NCI-H774 (cell line): ENCODE measurements at regions not wholly inside any gene's neighbourhood (a gene's known extent, or its start where the extent isn't known, plus 50 kb on each side); places are given as distances from the start of the nearest gene placed in this dataset.
"Not testable (repeated sequence)": the region's sequence is repeated elsewhere in the genome, so short reads cannot be mapped to it uniquely, and the experiment has no call there.

Source experiments
- DNase-seq: peaks from one replicate; lab custom pipeline; 2025; lab: John Stamatoyannopoulos, UW

GRCh38 chr1:113185463-113186104, 112.6 kb downstream of the LRIG2 start:
- DNase-seq = no peak

GRCh38 chr1:113190078-113190477, 117.1 kb downstream of the LRIG2 start:
- no peak for DNase-seq

DNA sequence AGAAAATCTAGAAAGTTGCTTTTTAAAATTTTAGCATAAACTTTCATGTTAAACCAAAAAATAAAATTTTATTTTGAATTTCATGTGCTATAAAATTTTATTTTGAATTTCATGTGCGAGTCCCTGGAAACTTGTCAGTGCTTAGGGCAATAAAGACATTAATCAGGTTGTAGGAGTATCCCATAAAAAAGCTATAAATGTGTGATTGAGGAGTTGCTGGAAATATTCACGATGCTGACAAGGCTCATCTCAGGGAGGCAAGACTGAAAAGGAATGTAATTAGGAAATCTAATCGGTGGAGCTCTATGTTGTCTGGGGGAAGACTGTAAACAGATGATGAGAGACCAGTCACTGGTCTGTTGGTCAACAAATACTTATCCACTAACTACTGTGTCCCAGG, 117.9 kb downstream of the LRIG2 start:
- no peak for DNase-seq

DNA sequence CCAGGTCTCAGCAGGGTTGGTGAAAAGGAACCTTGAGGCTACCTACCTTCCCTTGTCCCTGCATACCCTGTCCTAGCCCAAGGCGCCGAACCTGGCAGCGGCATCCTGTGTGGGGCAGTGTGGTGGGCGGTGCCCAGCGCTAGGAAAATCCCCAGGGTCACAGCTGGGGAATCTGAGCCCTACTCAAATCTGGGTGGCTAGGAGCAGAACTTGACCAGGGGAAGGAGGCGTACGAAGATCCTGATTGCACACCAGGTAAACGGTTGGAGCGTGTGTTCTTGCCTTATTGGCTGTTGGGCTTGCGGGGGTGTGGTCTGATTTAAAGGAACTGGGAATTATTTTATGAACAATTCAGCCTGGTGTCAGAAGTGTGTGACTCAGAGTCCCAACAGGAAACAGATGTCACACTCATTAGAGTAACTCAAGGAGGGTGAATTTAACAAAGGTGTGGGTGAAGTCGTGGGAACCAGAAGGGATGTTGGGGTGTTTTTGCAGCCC, 118.6 kb downstream of the LRIG2 start:
- no peak for DNase-seq

GRCh38 chr1:113192242-113192641, 119.2 kb downstream of the LRIG2 start:
- no peak for DNase-seq

- no peak for DNase-seq
These were observed 120.0 kb downstream of the LRIG2 start for GRCh38 chr1:113192980-113193379.

DNA sequence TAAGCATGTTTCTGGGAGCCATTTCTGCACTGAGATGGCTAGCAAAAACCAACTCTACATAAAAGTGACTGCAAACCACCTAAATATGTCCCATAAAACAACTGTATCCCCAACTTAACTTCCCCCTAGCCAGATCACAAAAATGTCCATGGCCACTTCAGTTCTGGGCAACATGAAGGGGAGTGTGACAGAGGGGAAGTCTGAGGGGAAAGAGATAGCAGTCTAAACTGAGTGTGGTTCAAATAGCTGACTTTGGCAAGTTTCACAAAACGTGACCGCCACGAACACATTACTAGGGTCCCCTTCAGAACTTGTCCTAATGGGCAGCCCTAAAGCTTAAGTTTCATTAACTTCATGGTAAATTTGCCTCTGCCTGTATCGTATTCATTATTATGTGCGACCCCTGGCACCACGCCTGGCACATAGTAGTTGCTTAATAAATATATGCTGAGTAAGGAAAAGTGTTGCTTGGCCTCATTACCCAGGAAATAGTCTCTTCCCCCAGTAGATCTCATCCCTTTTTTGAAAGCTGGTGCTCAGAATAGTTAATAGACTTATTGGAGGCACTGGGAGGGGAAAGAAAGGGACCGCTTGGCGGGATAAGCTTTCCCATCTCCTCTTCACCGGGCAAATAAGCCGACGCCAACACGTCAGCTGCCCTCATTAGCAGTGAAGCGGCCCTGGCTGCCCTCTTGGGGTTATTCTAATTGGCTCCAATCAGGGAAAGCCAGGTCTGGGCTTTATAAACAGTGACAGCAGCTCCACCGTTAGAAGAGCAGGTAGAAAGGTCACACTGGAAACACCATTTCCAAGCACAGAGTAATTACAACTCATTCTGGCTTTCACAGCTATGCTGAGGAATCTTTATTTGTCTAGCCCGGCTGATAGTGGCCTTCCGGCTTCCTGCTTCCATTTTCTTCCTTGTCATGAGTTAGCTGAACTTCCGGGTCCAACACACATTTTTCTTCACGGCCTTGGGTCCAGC, 122.1 kb downstream of the LRIG2 start:
- DNase-seq = no peak

DNA sequence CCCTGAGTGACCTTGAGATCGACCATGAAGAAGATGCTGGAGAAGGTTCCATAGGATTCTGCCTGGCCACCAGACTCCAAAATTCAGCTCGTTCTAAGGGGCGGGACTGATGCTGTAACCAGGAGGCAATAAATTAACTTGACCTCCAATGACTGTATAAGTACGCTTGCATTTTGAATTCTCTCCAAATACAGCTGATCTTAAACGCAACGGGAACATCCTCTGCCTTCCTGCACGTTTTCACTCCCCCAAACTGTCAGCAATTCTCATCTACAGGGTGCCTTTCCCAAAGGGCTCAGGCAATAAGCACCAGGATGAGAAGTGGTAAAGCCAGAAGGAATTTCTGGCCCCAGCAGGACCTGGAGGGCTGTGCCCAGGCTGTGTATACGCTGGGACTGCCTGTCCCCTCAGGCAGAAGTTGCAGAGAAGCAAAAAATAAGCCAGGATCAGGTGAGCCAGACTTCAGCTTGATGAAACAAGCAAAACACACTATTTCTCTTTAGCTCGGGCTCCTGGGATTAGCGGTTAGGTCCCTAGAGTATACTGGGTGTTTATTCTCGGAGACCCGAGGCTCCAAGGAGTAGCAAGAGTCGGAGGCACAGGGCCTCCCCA, 124.8 kb downstream of the LRIG2 start:
- DNase-seq = no peak

- DNase-seq = no peak
These were observed 125.8 kb downstream of the LRIG2 start for GRCh38 chr1:113198806-113199205.

DNA sequence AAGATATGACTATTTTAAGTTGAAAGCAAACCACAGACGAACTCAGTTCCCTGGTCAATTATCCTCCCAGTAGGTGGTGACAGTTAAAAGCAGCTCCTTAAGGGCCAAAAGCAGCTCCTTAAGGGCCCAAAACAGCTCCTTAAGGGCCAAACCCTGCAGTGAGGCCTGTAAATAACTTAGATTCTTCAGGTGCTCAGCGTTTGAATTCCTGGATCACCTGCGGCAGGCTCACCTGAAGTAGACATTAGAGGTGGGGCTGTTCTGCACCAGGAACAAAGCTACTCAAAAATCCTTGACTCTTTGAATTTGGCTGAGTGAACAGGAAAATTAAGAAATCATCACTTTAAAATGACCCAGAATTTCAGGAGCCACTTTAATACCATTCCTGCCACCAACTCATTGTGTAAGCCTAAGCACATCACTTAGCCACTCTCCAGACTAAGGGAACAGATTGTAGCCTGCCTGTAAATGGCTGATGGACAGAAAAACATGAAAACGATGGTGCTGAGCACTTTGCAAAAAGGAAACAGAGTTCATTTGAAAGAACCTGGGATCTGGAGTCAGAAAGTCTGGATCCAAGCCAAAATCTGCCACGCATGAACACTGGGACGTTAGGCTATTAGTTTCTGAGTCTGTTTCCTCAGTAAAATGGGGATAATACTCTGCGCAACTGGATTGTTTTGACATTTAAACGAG, 126.9 kb downstream of the LRIG2 start:
- no peak for DNase-seq

GRCh38 chr1:113201560-113201959, 128.6 kb downstream of the LRIG2 start:
- no peak for DNase-seq

- DNase-seq = no peak
These were observed 133.2 kb downstream of the LRIG2 start for GRCh38 chr1:113205980-113206766.

DNA sequence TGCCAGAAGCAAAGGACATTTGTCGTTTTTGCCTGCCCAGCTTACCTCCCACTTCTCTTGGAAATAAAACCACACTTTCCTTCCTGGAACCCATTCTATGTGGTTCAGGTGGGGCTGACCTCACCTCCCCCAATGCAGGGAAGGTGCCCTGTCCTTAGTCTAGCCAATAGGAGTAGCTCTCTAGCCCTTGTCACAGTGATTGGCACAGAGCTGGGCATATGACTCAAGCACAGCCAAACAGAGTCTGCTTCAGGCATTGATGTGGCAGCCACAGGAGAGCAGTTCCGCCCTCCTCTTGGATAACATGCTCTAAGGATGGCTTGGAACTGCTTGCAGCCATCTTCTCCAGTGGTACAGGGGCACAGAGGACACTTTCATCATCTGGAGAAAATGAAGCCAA, 134.0 kb downstream of the LRIG2 start:
- peak; percentile 12 for DNase-seq

DNA sequence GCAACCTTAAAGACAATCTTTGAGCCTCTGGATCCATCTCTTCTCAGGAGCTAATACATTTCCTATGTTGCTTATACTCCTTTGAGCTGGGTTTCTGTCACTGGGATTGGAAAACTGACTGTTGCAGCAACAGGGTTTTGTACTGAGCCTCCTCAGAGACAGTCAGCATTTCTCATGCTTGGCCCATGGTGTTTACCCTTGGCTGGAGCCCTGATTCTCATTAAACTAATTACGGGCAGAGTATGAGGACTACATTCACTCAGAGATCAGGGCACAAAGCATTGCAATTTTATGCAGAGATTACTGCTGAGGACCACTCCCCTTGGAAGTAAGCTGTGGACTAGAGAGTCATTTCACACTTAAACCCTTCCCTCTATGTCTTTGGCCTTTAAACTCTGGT, 134.5 kb downstream of the LRIG2 start:
- DNase-seq = no peak

DNA sequence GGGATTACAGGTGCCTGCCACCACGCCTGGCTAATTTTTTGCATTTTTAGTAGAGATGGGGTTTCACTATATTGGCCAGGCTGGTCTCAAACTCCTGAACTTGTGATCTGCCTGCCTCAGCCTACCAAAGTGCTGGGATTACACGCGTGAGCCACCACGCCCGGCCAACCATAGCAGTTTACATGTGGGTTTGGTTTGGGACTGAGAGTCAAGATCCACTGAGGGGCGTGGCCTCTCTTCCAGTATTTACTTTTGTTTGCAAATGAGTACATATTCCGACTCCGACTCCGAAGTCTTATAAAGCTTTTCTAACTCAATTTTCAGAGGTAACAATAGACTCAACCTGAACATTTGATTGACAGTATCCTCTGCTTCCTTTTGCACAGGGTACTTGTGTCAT, 135.4 kb downstream of the LRIG2 start:
- not testable (repeated sequence) for DNase-seq

GRCh38 chr1:113210248-113210647, 137.2 kb downstream of the LRIG2 start:
- DNase-seq = no peak

DNA sequence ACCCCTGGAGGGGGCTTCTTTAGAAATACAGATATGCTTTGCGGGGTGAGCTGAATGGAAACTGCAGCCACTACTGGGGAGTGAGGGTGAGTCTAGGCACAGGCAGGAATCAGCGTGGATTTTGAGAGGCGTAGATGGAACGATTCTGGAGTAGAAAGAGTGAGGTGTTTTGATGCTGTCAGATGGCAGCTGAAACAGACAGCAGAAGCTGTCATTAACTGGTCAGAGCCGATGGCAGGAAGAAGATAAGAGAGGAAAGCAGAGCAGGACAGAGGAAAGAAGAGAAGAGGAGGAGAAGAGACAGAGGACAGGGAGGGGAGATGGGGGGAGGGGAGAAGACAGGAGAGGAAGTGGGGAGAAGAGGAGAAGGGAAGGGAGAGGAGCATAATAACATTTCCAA, 138.5 kb downstream of the LRIG2 start:
- DNase-seq = no peak

DNA sequence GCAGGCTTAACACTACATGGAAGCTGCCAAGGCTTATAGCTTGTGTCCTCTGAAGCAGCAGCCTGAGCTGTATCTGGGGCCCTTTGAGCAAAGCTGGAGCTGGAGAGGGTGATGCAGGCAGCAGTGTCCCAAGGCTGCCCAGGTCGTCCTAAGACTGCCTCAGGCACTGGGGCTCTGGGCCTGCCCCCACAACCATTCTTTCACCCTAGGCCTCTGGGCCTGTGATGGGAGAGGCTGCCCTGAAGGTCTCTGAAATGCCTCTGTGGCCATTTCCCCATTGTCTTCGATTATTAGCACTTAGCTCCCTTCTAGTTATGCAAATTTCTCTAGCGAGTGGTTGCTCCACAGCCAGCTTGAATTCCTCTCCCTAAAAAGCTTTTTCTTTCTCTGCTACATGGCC, 142.0 kb downstream of the LRIG2 start:
- DNase-seq = no peak

- DNase-seq = no peak
These were observed 143.7 kb downstream of the LRIG2 start for GRCh38 chr1:113216664-113217063.

GRCh38 chr1:113217447-113218208, 144.6 kb downstream of the LRIG2 start:
- DNase-seq = no peak

- DNase-seq = no peak
These were observed 146.4 kb downstream of the LRIG2 start for GRCh38 chr1:113219377-113219776.
